NCI-H524 (cell line): ENCODE measurements at regions not wholly inside any gene's neighbourhood (a gene's known extent, or its start where the extent isn't known, plus 50 kb on each side); places are given as distances from the start of the nearest gene placed in this dataset.
"Not testable (repeated sequence)": the region's sequence is repeated elsewhere in the genome, so short reads cannot be mapped to it uniquely, and the experiment has no call there.

ENCODE experiments used
- DNase-seq, 2 experiments: peaks; one replicate each; lab custom pipeline; 2025; lab: John Stamatoyannopoulos, UW

- no peak for DNase-seq
These were observed 1203.9 kb downstream of the AMY1C start for GRCh38 chr1:104953555-104953954.

- no peak for DNase-seq
These were observed 1223.8 kb downstream of the AMY1C start for GRCh38 chr1:104973516-104973915.

GRCh38 chr1:104979651-104980050, 1230.0 kb downstream of the AMY1C start:
- DNase-seq: peak in 1 of 2 experiments; percentile 13

- DNase-seq: no peak
These were observed 1237.5 kb downstream of the AMY1C start for GRCh38 chr1:104987210-104987609.

- DNase-seq: no peak
These were observed 1239.3 kb downstream of the AMY1C start for GRCh38 chr1:104989012-104989411.

- DNase-seq: peak; percentile 61 to 86
These were observed 1242.0 kb downstream of the AMY1C start for GRCh38 chr1:104991702-104992101.

GRCh38 chr1:105000793-105001192, 1251.1 kb downstream of the AMY1C start:
- DNase-seq: no peak

GRCh38 chr1:105004515-105004914, 1254.8 kb downstream of the AMY1C start:
- no peak for DNase-seq

GRCh38 chr1:105005594-105006195, 1256.0 kb downstream of the AMY1C start:
- no peak for DNase-seq

GRCh38 chr1:105017587-105017986, 1267.9 kb downstream of the AMY1C start:
- no peak for DNase-seq

- DNase-seq: no peak
These were observed 1274.0 kb downstream of the AMY1C start for GRCh38 chr1:105023719-105024118.

- peak in 1 of 2 experiments; percentile 31 for DNase-seq
These were observed 1278.3 kb downstream of the AMY1C start for GRCh38 chr1:105027838-105028471.

- no peak for DNase-seq
These were observed 1322.7 kb downstream of the AMY1C start for GRCh38 chr1:105072446-105072845.

- no peak for DNase-seq
These were observed 1323.2 kb downstream of the AMY1C start for GRCh38 chr1:105072850-105073249.

- no peak for DNase-seq
These were observed 1324.0 kb downstream of the AMY1C start for GRCh38 chr1:105073660-105074059.

- no peak for DNase-seq
These were observed 1333.9 kb downstream of the AMY1C start for GRCh38 chr1:105083611-105084010.

- no peak for DNase-seq
These were observed 1337.8 kb downstream of the AMY1C start for GRCh38 chr1:105087506-105087905.

- DNase-seq: no peak
These were observed 1338.5 kb downstream of the AMY1C start for GRCh38 chr1:105088166-105088565.

- not testable (repeated sequence) for DNase-seq
These were observed 1344.2 kb downstream of the AMY1C start for GRCh38 chr1:105093893-105094292.

GRCh38 chr1:105100102-105100501, 1350.4 kb downstream of the AMY1C start:
- DNase-seq: peak; percentile 44 to 79

GRCh38 chr1:105101261-105101660, 1351.6 kb downstream of the AMY1C start:
- DNase-seq: no peak

GRCh38 chr1:105102371-105102770, 1352.7 kb downstream of the AMY1C start:
- no peak for DNase-seq

- DNase-seq: no peak
These were observed 1372.3 kb downstream of the AMY1C start for GRCh38 chr1:105122041-105122440.
